Ascending aorta (tissue), 2 donors: ENCODE measurements at regions not wholly inside any gene's neighbourhood (a gene's known extent, or its start where the extent isn't known, plus 50 kb on each side); places are given as distances from the start of the nearest gene placed in this dataset.

Source experiments
- DNase-seq, 2 donors: peaks; one replicate each; pipeline ENCODE4 v3.0.0-alpha.2; 2019; ENCODE audit warnings: low spot score in 2 of 2
- H3K27ac ChIP-seq, 2 donors: fragments of 200-600 bp; sonication (generic); one replicate each; pipeline ENCODE4 v1.5.1; 2016 to 2017; ENCODE audit warnings: mild to moderate bottlenecking in 1 of 2
- H3K27me3 ChIP-seq: fragments of 200-600 bp; sonication (generic); one replicate; pipeline ENCODE4 v1.5.1; 2017
- H3K36me3 ChIP-seq, 2 donors: fragments of 200-600 bp; sonication (generic); one replicate each; pipeline ENCODE4 v1.5.1; 2016
- H3K4me1 ChIP-seq, 2 donors: fragments of 200-600 bp; sonication (generic); one replicate each; pipeline ENCODE4 v1.5.1; 2016 to 2017; ENCODE audit warnings: mild to moderate bottlenecking in 1 of 2
- H3K4me3 ChIP-seq, 2 donors: fragments of 200-600 bp; sonication (generic); one replicate each; pipeline ENCODE4 v1.5.1; 2016 to 2017; ENCODE audit warnings: mild to moderate bottlenecking in 1 of 2
- H3K9me3 ChIP-seq, 2 donors: fragments of 200-600 bp; sonication (generic); one replicate each; pipeline ENCODE4 v1.5.1; 2016
- CTCF ChIP-seq, 3 experiments: fragments of 200-600 bp in 2 of 3; fragments of 450-650 bp in 1 of 3; sonication (generic) in 2 of 3; IDR thresholded peaks; one replicate each; pipeline ENCODE4 v1.5.1; 2016 to 2019; ENCODE audit warnings: antibody characterized with exemption in 3 of 3, mild to moderate bottlenecking in 1 of 3, moderate library complexity in 1 of 3
- intact Hi-C: fragments of 100-400 bp; cut with DNase I; formaldehyde crosslinking; loops from one replicate; pipeline ENCODE4 v1.15.1; 2023

GRCh38 chr4:58740897-58741296 is 1630.7 kb upstream of the IGFBP7 start:
- Histone ChIP-seq H3K27ac (no peak overlapping the region), H3K4me1 (no peaks in the 10 kb centered on the region), H3K27me3 (no peaks in the 10 kb centered on the region), H3K4me3 (no peak overlapping the region), H3K36me3 (no peaks in the 10 kb centered on the region), H3K9me3 (no peaks in the 10 kb centered on the region)
- intact Hi-C loops, result no loop called here
- no peak for DNase-seq
- no peak for TF ChIP-seq CTCF (IDR thresholded peaks at IDR 0.05)

GRCh38 chr4:58739275-58739674 is 1629.1 kb upstream of the IGFBP7 start:
- no peak for DNase-seq
- H3K36me3 ChIP-seq, result no peaks in the 10 kb centered on the region
- no peak overlapping the region for H3K4me3 ChIP-seq
- no peaks in the 10 kb centered on the region for H3K4me1 ChIP-seq
- H3K27me3 ChIP-seq, result no peaks in the 10 kb centered on the region
- intact Hi-C loops, result no loop called here
- no peaks in the 10 kb centered on the region for H3K9me3 ChIP-seq
- TF ChIP-seq CTCF (IDR thresholded peaks at IDR 0.05), result no peak
- H3K27ac ChIP-seq, result no peak overlapping the region

GRCh38 chr4:58738375-58738774 is 1628.2 kb upstream of the IGFBP7 start:
- Histone ChIP-seq H3K4me1 (no peaks in the 10 kb centered on the region), H3K4me3 (no peak overlapping the region), H3K27ac (no peak overlapping the region), H3K27me3 (no peaks in the 10 kb centered on the region), H3K9me3 (no peaks in the 10 kb centered on the region), H3K36me3 (no peaks in the 10 kb centered on the region)
- intact Hi-C loops, result no loop called here
- no peak for TF ChIP-seq CTCF (IDR thresholded peaks at IDR 0.05)
- DNase-seq, result no peak

- Histone ChIP-seq H3K36me3 (no peaks in the 10 kb centered on the region), H3K9me3 (no peaks in the 10 kb centered on the region), H3K27ac (no peak overlapping the region), H3K27me3 (no peaks in the 10 kb centered on the region), H3K4me3 (no peak overlapping the region), H3K4me1 (no peaks in the 10 kb centered on the region)
- TF ChIP-seq CTCF (IDR thresholded peaks at IDR 0.05), result no peak
- intact Hi-C loops, result no loop called here
- no peak for DNase-seq
Observed at GRCh38 chr4:58734030-58734674, 1624.0 kb upstream of the IGFBP7 start.

- Histone ChIP-seq H3K36me3 (no peaks in the 10 kb centered on the region), H3K4me1 (no peaks in the 10 kb centered on the region), H3K9me3 (no peaks in the 10 kb centered on the region), H3K4me3 (no peak overlapping the region), H3K27me3 (no peaks in the 10 kb centered on the region), H3K27ac (no peak overlapping the region)
- no peak for DNase-seq
- intact Hi-C loops, result no loop called here
- no peak for TF ChIP-seq CTCF (IDR thresholded peaks at IDR 0.05)
Observed at GRCh38 chr4:58732973-58733372, 1622.8 kb upstream of the IGFBP7 start.

- no peaks in the 10 kb centered on the region for H3K36me3 ChIP-seq
- no peak for TF ChIP-seq CTCF (IDR thresholded peaks at IDR 0.05)
- H3K9me3 ChIP-seq, result no peaks in the 10 kb centered on the region
- no peak overlapping the region for H3K4me3 ChIP-seq
- no peak overlapping the region for H3K27ac ChIP-seq
- intact Hi-C loops, result no loop called here
- H3K4me1 ChIP-seq, result no peaks in the 10 kb centered on the region
- no peaks in the 10 kb centered on the region for H3K27me3 ChIP-seq
- DNase-seq, result no peak
Observed at GRCh38 chr4:58723954-58724353, 1613.8 kb upstream of the IGFBP7 start.
